GM12891 (cell line): ENCODE measurements at regions not wholly inside any gene's neighbourhood (a gene's known extent, or its start where the extent isn't known, plus 50 kb on each side); places are given as distances from the start of the nearest gene placed in this dataset.
"Not testable (repeated sequence)": the region's sequence is repeated elsewhere in the genome, so short reads cannot be mapped to it uniquely, and the experiment has no call there.

ENCODE experiments used
- DNase-seq: peaks from one replicate; pipeline ENCODE4 v3.0.0; 2011; ENCODE audit warnings: low spot score; ENCODE audit not compliant: insufficient read length
- FAIRE-seq: peaks from 2 replicates; lab custom pipeline; 2011; peaks lifted over from hg19 to GRCh38; lab: Jason Lieb, UNC
- PAX5 ChIP-seq: IDR thresholded peaks from 2 replicates; pipeline ENCODE4 v1.6.1; 2011; ENCODE audit warnings: low read length, moderate library complexity, mild to moderate bottlenecking; ENCODE audit not compliant: insufficient read depth, severe bottlenecking
- POLR2A ChIP-seq: IDR thresholded peaks from 2 replicates; pipeline ENCODE4 v1.6.1; 2011; ENCODE audit warnings: low read depth, low read length, control low read depth
- POLR2AphosphoS5 ChIP-seq: IDR thresholded peaks from 2 replicates; pipeline ENCODE4 v1.6.1; 2011; ENCODE audit warnings: low read depth, low read length, control low read depth
- POU2F2 ChIP-seq: IDR thresholded peaks from 2 replicates; pipeline ENCODE4 v1.6.1; 2011; ENCODE audit warnings: low read depth, mild to moderate bottlenecking, control low read depth, low read length, moderate library complexity
- SPI1 ChIP-seq: IDR thresholded peaks from 2 replicates; pipeline ENCODE4 v1.6.1; 2011; ENCODE audit warnings: low read depth, low read length, control low read depth
- TAF1 ChIP-seq: IDR thresholded peaks from 2 replicates; pipeline ENCODE4 v1.6.1; 2011; ENCODE audit warnings: low read depth, low read length, control low read depth

DNA sequence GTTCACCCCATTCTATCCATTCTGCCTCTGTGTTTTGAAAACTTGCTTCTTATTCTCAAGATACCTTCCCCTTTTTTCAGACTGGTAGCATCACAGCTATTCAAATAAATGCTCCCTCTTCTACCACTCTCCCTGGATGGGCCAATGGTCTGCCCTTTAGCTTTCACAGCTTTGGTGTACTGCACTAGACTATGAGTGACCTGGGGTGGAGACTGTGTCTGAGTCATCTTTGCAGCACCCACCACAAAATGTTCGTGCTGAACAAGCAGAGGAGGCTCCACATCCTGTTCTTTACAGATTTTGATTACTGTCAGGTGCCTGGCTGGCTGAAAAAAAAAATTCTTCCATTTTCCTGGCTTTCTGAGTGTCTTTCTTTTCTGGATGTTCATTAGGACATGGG, 1104.1 kb upstream of the TMEM132C start:
- TF ChIP-seq PAX5 (no peak), POLR2A (no peak), SPI1 (no peak; the same call in 1 of the 2 replicates), POLR2AphosphoS5 (no peak), POU2F2 (no peak), TAF1 (no peak)
- peak; percentile 31 for DNase-seq
- FAIRE-seq: peak; percentile 88

DNA sequence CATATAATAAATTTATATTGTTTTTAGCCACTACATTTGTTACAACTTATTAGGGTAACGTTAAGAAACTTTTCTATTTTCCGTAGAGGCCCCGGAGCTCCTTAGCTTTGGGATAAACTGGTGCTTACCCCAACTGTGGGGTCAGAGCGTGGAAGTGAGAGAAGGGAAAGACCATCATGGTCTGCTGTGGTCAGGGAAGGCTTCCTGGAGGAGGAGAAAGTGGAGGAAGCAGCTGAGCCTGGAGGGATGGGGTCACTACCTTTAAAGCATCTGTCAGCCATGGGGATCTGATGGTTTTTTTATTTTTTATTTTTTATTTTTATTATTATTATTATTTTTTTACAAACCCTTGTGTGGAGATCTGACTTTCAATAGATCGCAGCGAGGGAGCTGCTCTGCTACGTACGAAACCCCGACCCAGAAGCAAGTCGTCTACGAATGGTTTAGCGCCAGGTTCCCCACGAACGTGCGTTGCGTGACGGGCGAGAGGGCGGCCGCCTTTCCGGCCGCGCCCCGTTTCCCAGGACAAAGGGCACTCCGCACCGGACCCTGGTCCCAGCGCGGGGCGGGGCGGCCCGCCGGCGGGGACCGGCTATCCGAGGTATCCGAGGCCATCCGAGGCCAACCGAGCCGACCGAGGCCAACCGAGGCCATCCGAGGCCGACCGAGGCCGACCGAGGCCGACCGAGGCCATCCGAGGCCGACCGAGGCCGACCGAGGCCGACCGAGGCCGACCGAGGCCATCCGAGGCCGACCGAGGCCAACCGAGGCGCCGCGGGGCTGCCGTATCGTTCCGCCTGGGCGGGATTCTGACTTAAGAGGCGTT, 1101.2 kb upstream of the TMEM132C start:
- TF ChIP-seq POU2F2 (no peak), POLR2AphosphoS5 (no peak), SPI1 (no peak), PAX5 (no peak)
- FAIRE-seq (no peak), DNase-seq (peak; percentile 68)

DNA sequence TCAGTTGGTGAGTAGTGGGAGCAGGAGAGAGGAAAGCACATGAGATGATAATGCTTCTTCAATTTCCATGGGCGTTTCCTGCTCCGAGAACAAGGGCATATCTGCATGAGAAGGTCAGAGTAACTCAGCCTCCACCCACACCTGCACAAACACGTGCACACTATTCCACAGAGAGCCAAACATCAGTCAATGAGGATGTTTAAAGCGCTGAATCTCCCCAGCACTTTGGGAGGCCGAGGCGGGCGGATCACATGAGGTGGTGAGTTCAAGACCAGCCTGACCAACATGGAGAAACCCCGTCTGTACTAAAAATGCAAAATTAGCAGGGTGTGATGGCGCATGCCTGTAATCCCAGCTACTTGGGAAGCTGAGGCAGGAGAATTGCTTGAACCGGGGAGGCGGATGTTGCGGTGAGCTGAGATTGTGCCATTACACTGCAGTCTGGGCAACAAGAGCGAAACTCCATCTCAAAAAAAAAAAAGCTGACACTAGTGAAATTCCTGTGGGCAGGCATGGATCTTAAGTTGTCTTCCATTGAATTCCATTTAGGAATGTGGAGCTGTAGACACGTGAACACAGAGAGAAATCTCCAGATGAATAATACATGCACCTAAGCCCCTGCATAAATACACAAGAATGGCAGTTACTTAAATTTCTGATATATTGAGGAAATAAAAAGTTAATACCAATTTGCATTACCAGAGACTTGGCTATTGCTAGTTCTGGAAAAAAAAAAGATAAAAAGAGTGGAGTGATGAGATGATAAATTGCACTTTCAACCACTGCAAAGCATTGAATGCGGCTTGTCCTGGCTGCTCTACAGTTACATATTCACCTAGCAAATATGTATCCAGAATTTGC, 1097.4 kb upstream of the TMEM132C start:
- TF ChIP-seq POLR2AphosphoS5 (no peak), POU2F2 (no peak), TAF1 (no peak), PAX5 (no peak), SPI1 (no peak), POLR2A (no peak)
- no peak for DNase-seq
- no peak for FAIRE-seq

DNA sequence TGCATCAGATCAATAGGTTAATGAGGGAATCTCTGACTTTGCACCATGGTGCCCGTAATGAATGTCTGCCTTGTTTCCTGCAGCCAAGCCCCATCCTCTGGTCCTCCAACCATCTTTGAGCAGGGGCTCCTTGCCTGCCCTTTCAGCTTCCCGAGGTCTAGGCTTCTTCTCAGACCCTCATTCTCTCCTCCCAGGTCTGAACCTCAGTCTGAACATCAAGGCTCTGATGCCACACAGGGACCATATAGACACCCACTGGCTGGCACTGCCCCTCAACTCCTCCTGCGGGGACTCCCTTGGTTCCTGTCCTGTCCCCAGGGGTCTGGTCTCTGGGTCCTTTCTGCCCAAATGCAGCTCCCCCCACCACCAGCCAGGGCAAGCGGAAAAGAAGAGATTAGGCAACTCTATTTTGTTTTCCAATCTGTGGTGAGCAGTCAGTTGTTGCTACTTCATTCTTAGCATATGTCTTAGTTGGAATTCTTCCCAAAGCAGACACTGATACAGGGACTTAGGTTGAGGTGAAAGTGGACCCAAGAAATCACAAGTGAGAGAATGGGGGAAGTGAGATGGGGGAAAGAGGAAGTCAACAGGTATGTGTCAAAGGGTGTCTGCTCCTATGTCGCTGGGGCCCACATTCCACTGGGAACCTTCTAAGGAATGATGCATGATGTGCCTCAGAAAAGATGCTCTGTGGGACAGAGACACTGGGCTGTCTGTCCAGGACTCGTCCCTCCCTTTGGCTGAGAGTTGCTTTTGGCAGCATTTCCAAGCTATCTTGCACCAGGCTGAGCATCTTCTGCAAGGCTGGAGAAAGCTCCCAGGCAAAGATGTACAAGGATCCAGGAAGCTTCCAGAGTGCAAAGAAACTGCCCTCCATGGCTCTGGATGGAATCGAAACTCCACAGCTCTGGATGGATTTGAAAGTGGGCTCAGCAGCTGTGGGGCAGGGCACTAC, 1096.5 kb upstream of the TMEM132C start:
- no peak for TF ChIP-seq POLR2A
- TF ChIP-seq SPI1: peak; percentile 76
- DNase-seq (no peak), FAIRE-seq (no peak)

DNA sequence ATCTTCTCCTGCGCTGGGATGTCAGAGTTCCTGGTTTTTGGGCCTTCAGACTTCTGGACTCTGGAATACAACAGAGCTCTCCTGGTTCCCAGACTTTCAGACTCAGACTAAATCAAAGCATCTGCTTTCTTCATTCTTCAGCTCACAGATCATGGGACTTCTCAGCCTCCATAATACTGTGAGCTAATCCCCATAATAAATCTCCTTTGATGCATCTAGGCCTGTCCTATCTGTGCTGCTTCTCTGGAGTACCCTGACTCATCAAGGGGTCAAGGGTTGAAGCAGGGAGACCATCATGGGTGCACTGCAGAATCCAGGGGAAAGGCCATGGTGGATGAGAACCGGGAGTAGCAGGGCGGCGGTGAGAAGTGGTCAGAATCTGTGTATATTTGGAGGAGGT, 1094.1 kb upstream of the TMEM132C start:
- TF ChIP-seq POU2F2: no peak
- TF ChIP-seq TAF1: no peak
- TF ChIP-seq PAX5: no peak
- TF ChIP-seq SPI1: no peak
- no peak for TF ChIP-seq POLR2A
- no peak for TF ChIP-seq POLR2AphosphoS5
- no peak for DNase-seq
- no peak for FAIRE-seq

DNA sequence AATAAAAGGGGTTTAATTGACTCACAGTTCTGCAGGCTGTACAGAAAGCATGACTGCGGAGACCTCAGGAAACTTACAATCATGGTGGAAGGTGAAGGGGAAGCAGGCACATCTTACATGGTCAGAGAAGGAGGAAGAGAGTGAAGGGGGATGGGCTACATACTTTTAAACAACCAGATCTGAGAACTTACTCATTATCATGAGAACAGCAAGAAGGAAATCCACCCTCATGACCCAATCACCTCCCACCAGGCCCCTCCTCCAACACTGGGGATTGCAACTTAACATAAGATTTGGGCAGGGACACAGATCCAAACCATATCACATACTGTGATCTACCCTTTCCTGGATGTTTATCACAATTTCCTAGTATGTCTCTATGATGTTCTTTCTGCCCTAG, 1093.0 kb upstream of the TMEM132C start:
- not testable (repeated sequence) for DNase-seq, FAIRE-seq

DNA sequence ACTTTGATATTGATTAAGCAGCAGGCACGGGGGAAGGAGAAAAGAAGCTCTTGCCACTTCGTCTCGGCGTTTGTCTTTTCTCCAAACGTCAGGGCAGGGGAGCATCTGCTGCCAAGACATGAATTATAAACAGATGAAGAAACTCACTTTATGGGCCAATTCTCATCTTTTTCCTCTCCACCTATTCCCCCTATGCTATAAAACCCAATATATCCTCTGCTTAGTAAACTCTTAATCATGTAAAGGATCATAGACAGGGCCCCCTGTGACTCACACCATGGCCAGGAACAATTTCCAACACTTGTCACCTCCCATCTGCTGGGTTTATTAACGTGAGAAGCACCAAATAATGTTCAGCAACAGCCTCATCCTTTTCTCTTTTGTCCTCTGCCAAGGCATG, 1092.1 kb upstream of the TMEM132C start:
- FAIRE-seq: no peak
- DNase-seq: no peak
- no peak for TF ChIP-seq POLR2AphosphoS5
- no peak for TF ChIP-seq POU2F2
- TF ChIP-seq TAF1: no peak
- no peak for TF ChIP-seq PAX5
- no peak for TF ChIP-seq POLR2A
- TF ChIP-seq SPI1: no peak

DNA sequence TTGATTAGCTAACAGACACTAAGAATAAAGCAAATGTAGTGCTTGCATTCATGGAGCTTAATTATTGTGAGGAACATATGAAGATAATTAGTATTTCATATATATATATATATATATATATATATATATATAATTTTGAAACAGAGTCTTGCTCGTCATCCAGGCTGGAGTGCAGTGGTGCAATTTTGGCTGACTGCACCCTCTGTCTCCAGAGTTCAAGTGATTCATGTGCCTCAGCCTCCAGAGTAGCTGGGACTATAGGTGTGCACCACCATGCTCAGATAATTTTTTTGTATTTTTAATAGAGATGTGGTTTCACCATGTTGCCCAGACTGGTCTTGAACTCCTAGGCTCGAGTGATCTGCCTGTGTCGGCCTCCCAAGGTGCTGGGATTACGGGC, 1091.6 kb upstream of the TMEM132C start:
- TF ChIP-seq POU2F2: no peak
- TF ChIP-seq POLR2A: no peak
- TF ChIP-seq SPI1: no peak
- no peak for TF ChIP-seq PAX5
- no peak for TF ChIP-seq POLR2AphosphoS5
- TF ChIP-seq TAF1: no peak
- FAIRE-seq: no peak
- no peak for DNase-seq

DNA sequence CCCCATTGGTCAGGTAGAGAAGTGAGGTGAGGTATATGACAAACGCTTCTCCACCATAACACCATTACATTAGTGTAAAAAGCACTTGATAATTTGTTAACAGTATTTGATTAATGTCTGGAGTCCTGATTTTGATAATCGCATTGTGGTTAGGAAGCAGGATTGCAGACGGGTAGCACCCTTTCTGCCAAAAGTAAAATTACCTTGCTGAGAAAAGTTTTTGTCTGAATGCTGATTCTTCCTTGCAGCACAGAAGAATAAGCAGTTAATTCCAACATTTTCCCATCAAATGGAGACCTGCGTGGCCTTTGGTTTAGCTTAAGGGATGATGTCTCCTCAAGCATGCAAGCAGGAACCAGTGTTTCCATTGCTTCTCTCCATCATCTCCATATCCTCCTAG, 1090.2 kb upstream of the TMEM132C start:
- FAIRE-seq (no peak), DNase-seq (no peak)
- TF ChIP-seq TAF1 (no peak), PAX5 (no peak), SPI1 (no peak), POLR2A (no peak), POU2F2 (no peak), POLR2AphosphoS5 (no peak)

DNA sequence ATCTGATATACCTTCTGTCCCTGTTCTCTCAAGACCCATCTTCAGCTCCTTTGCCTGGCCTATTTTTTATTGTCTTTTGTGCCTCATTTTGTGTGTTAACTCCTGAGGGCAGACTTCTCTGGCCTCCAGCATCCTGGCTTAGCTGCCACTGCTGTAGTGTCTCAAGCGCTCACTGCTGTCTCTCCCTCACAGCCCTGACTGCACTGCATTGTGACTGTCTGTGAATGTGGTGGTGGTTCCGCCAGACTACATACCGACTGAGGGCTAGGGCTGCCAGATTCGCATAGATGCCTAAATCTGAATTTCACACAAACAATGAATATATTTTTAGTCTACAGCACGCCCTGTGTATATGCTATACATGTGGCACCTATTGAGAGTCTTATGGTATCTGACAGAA, 1088.9 kb upstream of the TMEM132C start:
- no peak for DNase-seq
- TF ChIP-seq POLR2AphosphoS5 (no peak), PAX5 (no peak), POLR2A (no peak), TAF1 (no peak), POU2F2 (no peak), SPI1 (no peak)
- no peak for FAIRE-seq
